ENCODE measurements at regions not wholly inside any gene's neighbourhood (a gene's known extent, or its start where the extent isn't known, plus 50 kb on each side); places are given as distances from the start of the nearest gene placed in this dataset.

DNA sequence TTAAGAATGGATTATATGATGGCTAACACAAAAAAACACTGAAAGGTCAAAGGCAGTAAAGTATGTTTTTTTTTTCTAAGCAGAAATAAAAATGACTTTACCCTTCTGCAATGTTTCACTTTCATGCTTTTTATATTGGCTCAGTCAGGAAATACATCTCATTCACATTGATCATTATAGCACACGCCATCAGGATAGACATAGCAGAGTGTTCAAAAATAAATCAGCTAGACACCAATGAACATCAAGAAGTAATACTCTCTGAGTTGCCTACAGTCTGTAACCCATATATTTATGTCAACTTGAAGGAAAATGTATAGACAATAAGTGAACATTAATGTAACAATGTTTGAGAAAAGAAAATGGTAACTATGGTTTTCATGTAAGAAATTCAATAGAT lies 535.2 kb upstream of the EPHA7 start:
- TF ChIP-seq CTCF (IDR thresholded peaks at IDR 0.05; ENCODE audit: low read length, missing control alignments): no peak

GRCh38 chr6:93943661-93944060 lies 524.3 kb upstream of the EPHA7 start:
- H3K4me3 ChIP-seq (replicated peaks; ENCODE audit: low read depth, low read length): no peak overlapping the region
- DNase-seq (ENCODE audit: low read depth): no peak
- no peak for TF ChIP-seq CTCF (IDR thresholded peaks at IDR 0.05; ENCODE audit: low read length, missing control alignments)

More for the DNA sequence above, 535.2 kb upstream of the EPHA7 start:
- DNase-seq (ENCODE audit: low read depth): no peak
- H3K4me3 ChIP-seq (replicated peaks; ENCODE audit: low read depth, low read length): no peak overlapping the region

- TF ChIP-seq CTCF (IDR thresholded peaks at IDR 0.05; ENCODE audit: low read length, missing control alignments): no peak
- H3K4me3 ChIP-seq (replicated peaks; ENCODE audit: low read depth, low read length): no peak overlapping the region
- no peak for DNase-seq (ENCODE audit: low read depth)
These were observed 521.0 kb upstream of the EPHA7 start for GRCh38 chr6:93940381-93940780.

DNA sequence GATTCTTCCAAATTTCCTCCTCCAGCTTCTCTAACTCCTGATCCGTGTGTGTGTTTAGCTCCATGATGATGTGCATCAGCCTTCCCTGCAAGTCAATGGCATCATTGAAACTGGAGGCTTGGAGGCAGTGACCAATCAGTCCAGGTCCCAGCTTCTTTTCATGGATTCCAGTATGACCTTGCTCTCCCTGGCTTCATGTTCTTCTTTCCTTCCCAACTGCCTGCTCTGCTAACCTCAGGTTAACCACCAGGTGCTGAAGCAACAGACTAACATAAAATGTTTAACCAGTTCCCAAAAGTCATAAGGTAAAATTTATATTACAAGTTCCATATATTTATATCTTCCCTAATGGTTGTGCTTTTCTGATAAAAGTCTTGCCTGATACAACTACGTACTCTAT lies 512.8 kb upstream of the EPHA7 start:
- DNase-seq (ENCODE audit: low read depth): no peak
- no peak for TF ChIP-seq CTCF (IDR thresholded peaks at IDR 0.05; ENCODE audit: low read length, missing control alignments)
- no peak overlapping the region for H3K4me3 ChIP-seq (replicated peaks; ENCODE audit: low read depth, low read length)

DNA sequence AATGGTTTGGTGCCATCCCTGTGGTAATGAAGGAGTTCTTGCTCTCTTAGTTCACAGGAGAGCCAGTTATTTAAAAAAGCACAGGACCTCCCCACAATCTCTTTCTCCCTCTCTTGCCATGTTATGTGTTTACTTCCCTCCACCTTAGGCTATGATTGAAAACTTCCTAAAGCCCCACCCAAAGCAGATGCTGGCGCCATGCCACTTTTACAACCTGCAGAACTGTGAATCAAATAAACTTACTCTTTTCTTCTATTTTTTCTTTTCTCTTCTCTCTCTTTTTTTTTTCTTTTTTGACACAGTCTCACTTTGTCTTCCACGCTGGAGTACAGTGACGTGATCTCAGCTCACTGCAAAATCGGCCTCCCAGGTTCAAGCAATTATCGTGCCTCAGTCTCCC lies 508.4 kb upstream of the EPHA7 start:
- DNase-seq (ENCODE audit: low read depth): no peak
- H3K4me3 ChIP-seq (replicated peaks; ENCODE audit: low read depth, low read length): no peak overlapping the region
- TF ChIP-seq CTCF (IDR thresholded peaks at IDR 0.05; ENCODE audit: low read length, missing control alignments): no peak

GRCh38 chr6:93919365-93919764 lies 500.0 kb upstream of the EPHA7 start:
- H3K4me3 ChIP-seq (replicated peaks; ENCODE audit: low read depth, low read length): no peak overlapping the region
- DNase-seq (ENCODE audit: low read depth): no peak
- no peak for TF ChIP-seq CTCF (IDR thresholded peaks at IDR 0.05; ENCODE audit: low read length, missing control alignments)

DNA sequence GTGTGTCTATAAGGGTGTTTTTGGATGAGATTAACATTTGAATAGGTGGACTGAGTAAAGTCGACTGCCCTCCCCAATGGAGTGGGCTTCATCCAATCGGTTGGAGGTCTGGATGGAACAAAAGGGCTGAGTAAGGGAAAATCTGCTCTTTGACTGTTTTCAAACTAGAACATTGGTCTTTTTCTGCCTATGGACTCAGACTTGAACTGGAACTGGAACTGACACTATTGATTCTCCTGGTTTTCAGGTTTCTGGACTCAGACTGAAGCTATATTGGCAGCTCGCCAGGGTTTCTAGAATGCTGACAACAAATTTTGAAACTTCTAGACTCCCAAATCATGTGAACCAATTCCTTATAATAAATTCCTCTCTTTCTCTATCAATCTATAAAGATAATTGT lies 498.9 kb upstream of the EPHA7 start:
- no peak for TF ChIP-seq CTCF (IDR thresholded peaks at IDR 0.05; ENCODE audit: low read length, missing control alignments)
- no peak for DNase-seq (ENCODE audit: low read depth)
- no peak overlapping the region for H3K4me3 ChIP-seq (replicated peaks; ENCODE audit: low read depth, low read length)

All from fibroblast of pulmonary artery (primary cell).